ENCODE measurements at regions not wholly inside any gene's neighbourhood (a gene's known extent, or its start where the extent isn't known, plus 50 kb on each side); places are given as distances from the start of the nearest gene placed in this dataset.

GRCh38 chr16:5671421-5671820 is 573.8 kb upstream of the EEF2KMT start:
- no peak for TF ChIP-seq EZH2 (IDR thresholded peaks at IDR 0.05; ENCODE audit: insufficient read depth, poor library complexity, severe bottlenecking)
- TF ChIP-seq EZH2phosphoT487 (IDR thresholded peaks at IDR 0.05; ENCODE audit: insufficient read depth, low read depth), result no peak

Data from GM23248 (cell line).